Skeletal muscle satellite cell (primary cell): ENCODE measurements at regions not wholly inside any gene's neighbourhood (a gene's known extent, or its start where the extent isn't known, plus 50 kb on each side); places are given as distances from the start of the nearest gene placed in this dataset.

Experiments
- H3K27me3 ChIP-seq: 2 replicates; pipeline ENCODE4 v1.7.0; 2013; ENCODE audit warnings: low read length; ENCODE audit not compliant: control insufficient read depth, insufficient read depth
- H3K36me3 ChIP-seq: 2 replicates; pipeline ENCODE4 v1.7.0; 2013; ENCODE audit warnings: mild to moderate bottlenecking, control low read depth, low read length; ENCODE audit not compliant: insufficient read depth
- H3K4me1 ChIP-seq: 2 replicates; pipeline ENCODE4 v1.7.0; 2013; ENCODE audit warnings: low read length; ENCODE audit not compliant: control insufficient read depth, insufficient read depth
- H3K4me2 ChIP-seq: 2 replicates; pipeline ENCODE4 v1.7.0; 2013; ENCODE audit warnings: mild to moderate bottlenecking, low read length
- H3K4me3 ChIP-seq: 2 replicates; pipeline ENCODE4 v1.7.0; 2013; ENCODE audit warnings: low read length
- H3K9ac ChIP-seq: 2 replicates; pipeline ENCODE4 v1.7.0; 2013; ENCODE audit warnings: mild to moderate bottlenecking, low read depth, low read length, moderate library complexity
- H3K9me3 ChIP-seq: replicated peaks from 2 replicates; pipeline ENCODE4 v1.7.0; 2013; ENCODE audit warnings: mild to moderate bottlenecking, control low read depth, low read length

GRCh38 chr2:195392446-195393336 lies 264.3 kb upstream of the SLC39A10 start:
- Histone ChIP-seq H3K4me1 (no peaks in the 10 kb centered on the region), H3K36me3 (no peaks in the 10 kb centered on the region), H3K4me2 (no peak overlapping the region), H3K4me3 (no peak overlapping the region), H3K9ac (no peak overlapping the region), H3K27me3 (no peaks in the 10 kb centered on the region), H3K9me3 (no peaks in the 10 kb centered on the region)

GRCh38 chr2:195390686-195391321 lies 266.2 kb upstream of the SLC39A10 start:
- Histone ChIP-seq H3K36me3 (no peaks in the 10 kb centered on the region), H3K9ac (no peak overlapping the region), H3K4me1 (no peaks in the 10 kb centered on the region), H3K9me3 (no peaks in the 10 kb centered on the region), H3K4me3 (no peak overlapping the region), H3K4me2 (no peak overlapping the region), H3K27me3 (no peaks in the 10 kb centered on the region)

GRCh38 chr2:195388028-195388427 lies 269.0 kb upstream of the SLC39A10 start:
- no peaks in the 10 kb centered on the region for H3K27me3 ChIP-seq
- H3K4me2 ChIP-seq = no peak overlapping the region
- no peak overlapping the region for H3K4me3 ChIP-seq
- H3K36me3 ChIP-seq = no peaks in the 10 kb centered on the region
- no peak overlapping the region for H3K9ac ChIP-seq
- H3K4me1 ChIP-seq = no peaks in the 10 kb centered on the region
- H3K9me3 ChIP-seq = no peaks in the 10 kb centered on the region

GRCh38 chr2:195382186-195382585 lies 274.8 kb upstream of the SLC39A10 start:
- no peak overlapping the region for H3K4me3 ChIP-seq
- no peaks in the 10 kb centered on the region for H3K4me1 ChIP-seq
- no peaks in the 10 kb centered on the region for H3K27me3 ChIP-seq
- H3K9me3 ChIP-seq = no peaks in the 10 kb centered on the region
- no peaks in the 10 kb centered on the region for H3K36me3 ChIP-seq
- H3K4me2 ChIP-seq = no peak overlapping the region
- H3K9ac ChIP-seq = no peak overlapping the region

GRCh38 chr2:195370167-195370943 lies 286.7 kb upstream of the SLC39A10 start:
- Histone ChIP-seq H3K27me3 (no peaks in the 10 kb centered on the region), H3K4me2 (no peak overlapping the region), H3K36me3 (no peaks in the 10 kb centered on the region), H3K4me1 (no peaks in the 10 kb centered on the region), H3K9me3 (peaks cover 3% of the 10 kb centered on the region), H3K4me3 (no peak overlapping the region), H3K9ac (no peak overlapping the region)

GRCh38 chr2:195369218-195369587 lies 287.8 kb upstream of the SLC39A10 start:
- H3K36me3 ChIP-seq = no peaks in the 10 kb centered on the region
- H3K27me3 ChIP-seq = no peaks in the 10 kb centered on the region
- peaks cover 7% of the 10 kb centered on the region for H3K4me1 ChIP-seq
- no peak overlapping the region for H3K4me2 ChIP-seq
- peaks cover 10% of the 10 kb centered on the region for H3K9me3 ChIP-seq
- H3K4me3 ChIP-seq = no peak overlapping the region
- no peak overlapping the region for H3K9ac ChIP-seq

- no peak overlapping the region for H3K9ac ChIP-seq
- H3K36me3 ChIP-seq = no peaks in the 10 kb centered on the region
- no peak overlapping the region for H3K4me3 ChIP-seq
- H3K9me3 ChIP-seq = peaks cover 10% of the 10 kb centered on the region
- peaks cover 12% of the 10 kb centered on the region for H3K4me1 ChIP-seq
- H3K4me2 ChIP-seq = no peak overlapping the region
- H3K27me3 ChIP-seq = no peaks in the 10 kb centered on the region
These were observed 288.5 kb upstream of the SLC39A10 start for GRCh38 chr2:195368249-195369217.

GRCh38 chr2:195367809-195368208 lies 289.2 kb upstream of the SLC39A10 start:
- no peak overlapping the region for H3K4me3 ChIP-seq
- peaks cover 19% of the 10 kb centered on the region for H3K4me1 ChIP-seq
- no peak overlapping the region for H3K4me2 ChIP-seq
- no peaks in the 10 kb centered on the region for H3K36me3 ChIP-seq
- H3K27me3 ChIP-seq = no peaks in the 10 kb centered on the region
- H3K9ac ChIP-seq = no peak overlapping the region
- peaks cover 10% of the 10 kb centered on the region for H3K9me3 ChIP-seq

GRCh38 chr2:195364015-195364965 lies 292.7 kb upstream of the SLC39A10 start:
- peak overlapping the region; percentile 50 for H3K9ac ChIP-seq
- H3K9me3 ChIP-seq = peaks cover 10% of the 10 kb centered on the region
- H3K4me1 ChIP-seq = peaks cover 19% of the 10 kb centered on the region
- no peaks in the 10 kb centered on the region for H3K36me3 ChIP-seq
- H3K4me2 ChIP-seq = peak overlapping the region; percentile 68
- no peaks in the 10 kb centered on the region for H3K27me3 ChIP-seq
- H3K4me3 ChIP-seq = peak overlapping the region; percentile 36

GRCh38 chr2:195363496-195363895 lies 293.5 kb upstream of the SLC39A10 start:
- peak overlapping the region; percentile 46 for H3K9ac ChIP-seq
- H3K4me1 ChIP-seq = peaks cover 19% of the 10 kb centered on the region
- H3K27me3 ChIP-seq = no peaks in the 10 kb centered on the region
- H3K4me3 ChIP-seq = no peak overlapping the region
- peak overlapping the region; percentile 68 for H3K4me2 ChIP-seq
- peaks cover 10% of the 10 kb centered on the region for H3K9me3 ChIP-seq
- H3K36me3 ChIP-seq = no peaks in the 10 kb centered on the region
